ENCODE measurements at regions not wholly inside any gene's neighbourhood (a gene's known extent, or its start where the extent isn't known, plus 50 kb on each side); places are given as distances from the start of the nearest gene placed in this dataset.

DNA sequence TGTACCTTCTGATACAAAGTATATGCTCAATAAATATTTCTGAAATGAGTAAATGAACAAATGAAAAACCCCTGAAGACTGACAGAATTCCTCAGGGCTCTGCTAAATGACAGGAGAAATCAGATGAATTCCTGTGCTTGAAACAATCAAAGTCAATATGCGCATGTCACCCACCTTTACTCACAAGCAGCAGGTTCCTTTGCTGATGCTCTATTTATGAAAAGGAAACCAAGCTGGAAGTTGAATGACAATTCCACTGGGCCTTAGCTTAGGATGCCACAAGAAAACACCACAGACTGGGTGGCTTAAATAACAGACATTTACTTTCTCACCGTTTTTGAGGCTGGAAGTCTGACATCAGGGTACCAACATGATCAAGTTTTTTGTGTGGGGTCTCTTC lies 477.5 kb upstream of the TEX13C start:
- Histone ChIP-seq H3K4me2 (replicated peaks; ENCODE audit: low read depth, low read length, poor library complexity, severe bottlenecking) (no peak overlapping the region), H3K9me3 (ENCODE audit: control extremely low read depth in 1 of 3, control insufficient read depth in 2 of 3, insufficient read depth in 1 of 3, low read length in 2 of 3) (no peaks in the 10 kb centered on the region), H3K79me2 (ENCODE audit: control insufficient read depth, insufficient read depth, low read length) (no peaks in the 10 kb centered on the region), H4K20me1 (ENCODE audit: control insufficient read depth, insufficient read depth, low read length, poor library complexity, severe bottlenecking) (no peaks in the 10 kb centered on the region), H3K27ac (ENCODE audit: low read length in 2 of 2) (no peak overlapping the region), H3K27me3 (replicated peaks in 1 of 4; ENCODE audit: control extremely low read depth in 1 of 4, control insufficient read depth in 3 of 4, insufficient read depth in 4 of 4, low read length in 3 of 4) (no peaks in the 10 kb centered on the region), H3K36me3 (replicated peaks in 1 of 2; ENCODE audit: control extremely low read depth in 1 of 2, control insufficient read depth in 1 of 2, extremely low read depth in 1 of 2, insufficient read depth in 2 of 2, low read length in 1 of 2) (no peaks in the 10 kb centered on the region), H3K4me3 (ENCODE audit: control extremely low read depth in 1 of 5, extremely low read depth in 1 of 5, insufficient read depth in 1 of 5, low read depth in 2 of 5, low read length in 4 of 5) (no peak overlapping the region), H2AFZ (ENCODE audit: insufficient read depth, low read depth, low read length, poor library complexity, severe bottlenecking) (no peak overlapping the region), H3K4me1 (ENCODE audit: control insufficient read depth in 2 of 2, insufficient read depth in 2 of 2, low read length in 2 of 2) (no peaks in the 10 kb centered on the region), H3K9ac (ENCODE audit: low read length) (no peak overlapping the region)
- CTCF ChIA-PET, result no interaction called here
- Mint-ChIP-seq H3K9me3 (ENCODE audit: insufficient read depth) (no peaks in the 10 kb centered on the region), H3K4me1 (no peaks in the 10 kb centered on the region), H3K4me3 (no peak overlapping the region), H3K27me3 (no peaks in the 10 kb centered on the region), H3K27ac (no peak overlapping the region)
- intact Hi-C loops (cut with micrococcal nuclease), result no loop called here
- WGBS (ENCODE audit: insufficient coverage), result no CpG with 5 or more reads among the region's 2 CpGs
- POLR2A ChIA-PET, result no interaction called here
- ATAC-seq (ENCODE audit: low read depth) (no peak), DNase-seq (no peak)
- TF ChIP-seq EZH2 (IDR thresholded peaks at IDR 0.05; ENCODE audit: borderline replicate concordance, insufficient read depth, low read depth, low read length, poor library complexity, severe bottlenecking) (no peak), CTCF (IDR thresholded peaks at IDR 0.05) (no peak)

DNA sequence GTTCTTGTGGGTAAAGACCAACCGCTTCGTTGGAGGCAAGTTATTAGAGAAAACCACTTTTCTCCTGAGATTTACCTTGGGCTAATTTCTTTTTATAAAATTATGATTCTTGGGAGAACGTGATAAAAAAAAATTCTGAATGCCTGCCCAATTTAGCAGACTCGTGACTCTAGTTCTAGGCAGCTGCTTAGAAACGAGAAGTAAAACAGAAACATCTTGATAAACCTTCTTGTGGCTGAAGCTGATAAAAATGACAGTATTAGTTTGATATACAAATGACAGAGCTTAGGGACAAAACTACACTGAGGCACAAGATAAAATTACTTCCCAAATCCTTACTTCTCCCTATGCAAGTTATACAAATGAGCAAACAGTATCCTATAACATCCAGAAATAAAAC lies 458.9 kb upstream of the TEX13C start:
- POLR2A ChIA-PET, result no interaction called here
- intact Hi-C loops (cut with micrococcal nuclease), result no loop called here
- TF ChIP-seq EZH2 (IDR thresholded peaks at IDR 0.05; ENCODE audit: borderline replicate concordance, insufficient read depth, low read depth, low read length, poor library complexity, severe bottlenecking) (no peak), CTCF (IDR thresholded peaks at IDR 0.05) (no peak)

More for the DNA sequence above, 458.9 kb upstream of the TEX13C start:
- Histone ChIP-seq H3K27me3 (replicated peaks in 1 of 4; ENCODE audit: control extremely low read depth in 1 of 4, control insufficient read depth in 3 of 4, insufficient read depth in 4 of 4, low read length in 3 of 4) (no peaks in the 10 kb centered on the region), H3K4me1 (ENCODE audit: control insufficient read depth in 2 of 2, insufficient read depth in 2 of 2, low read length in 2 of 2) (no peaks in the 10 kb centered on the region), H3K36me3 (replicated peaks in 1 of 2; ENCODE audit: control extremely low read depth in 1 of 2, control insufficient read depth in 1 of 2, extremely low read depth in 1 of 2, insufficient read depth in 2 of 2, low read length in 1 of 2) (no peaks in the 10 kb centered on the region), H3K27ac (ENCODE audit: low read length in 2 of 2) (no peak overlapping the region), H4K20me1 (ENCODE audit: control insufficient read depth, insufficient read depth, low read length, poor library complexity, severe bottlenecking) (no peaks in the 10 kb centered on the region), H3K4me3 (ENCODE audit: control extremely low read depth in 1 of 5, extremely low read depth in 1 of 5, insufficient read depth in 1 of 5, low read depth in 2 of 5, low read length in 4 of 5) (no peak overlapping the region), H3K9me3 (ENCODE audit: control extremely low read depth in 1 of 3, control insufficient read depth in 2 of 3, insufficient read depth in 1 of 3, low read length in 2 of 3) (no peaks in the 10 kb centered on the region), H3K9ac (ENCODE audit: low read length) (no peak overlapping the region), H2AFZ (ENCODE audit: insufficient read depth, low read depth, low read length, poor library complexity, severe bottlenecking) (no peak overlapping the region), H3K4me2 (replicated peaks; ENCODE audit: low read depth, low read length, poor library complexity, severe bottlenecking) (no peak overlapping the region), H3K79me2 (ENCODE audit: control insufficient read depth, insufficient read depth, low read length) (no peaks in the 10 kb centered on the region)
- CTCF ChIA-PET, result no interaction called here
- WGBS (ENCODE audit: insufficient coverage), result no CpG with 5 or more reads among the region's 5 CpGs
- ATAC-seq (ENCODE audit: low read depth) (no peak), DNase-seq (no peak)
- Mint-ChIP-seq H3K27me3 (no peaks in the 10 kb centered on the region), H3K9me3 (ENCODE audit: insufficient read depth) (no peaks in the 10 kb centered on the region), H3K4me1 (no peaks in the 10 kb centered on the region), H3K27ac (no peak overlapping the region), H3K4me3 (no peak overlapping the region)
